ENCODE measurements at regions not wholly inside any gene's neighbourhood (a gene's known extent, or its start where the extent isn't known, plus 50 kb on each side); places are given as distances from the start of the nearest gene placed in this dataset.

DNA sequence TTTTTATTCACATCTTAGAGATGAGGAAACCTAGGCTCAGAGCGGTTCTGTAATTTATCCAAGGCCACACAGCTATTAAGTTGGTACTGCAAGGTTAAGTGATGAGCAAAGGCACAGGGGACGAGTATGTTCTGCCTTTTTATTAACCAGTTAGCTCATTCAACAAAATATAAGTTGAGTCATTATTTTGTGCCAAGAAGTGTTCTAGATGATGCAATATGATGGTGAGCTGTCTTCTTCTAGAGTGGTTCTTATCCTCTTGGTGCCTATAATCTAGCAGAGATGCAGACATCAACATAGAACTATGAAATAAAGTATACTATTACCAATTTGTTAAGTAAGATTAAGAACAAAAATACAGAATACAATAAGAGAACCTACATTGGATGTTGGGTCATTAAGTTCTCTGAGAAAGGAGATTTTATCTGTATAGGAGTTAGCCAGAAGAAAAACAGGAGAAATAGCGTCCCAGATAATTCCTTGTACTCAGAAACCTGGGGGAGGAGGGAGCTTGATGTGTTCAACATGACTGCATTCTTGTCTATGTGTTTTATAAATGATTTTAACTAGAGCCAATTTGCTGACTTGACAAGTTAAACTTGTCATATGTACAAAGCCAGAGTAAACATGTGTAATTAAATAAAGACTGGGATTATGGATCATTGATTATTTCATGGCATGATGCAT is 122.3 kb downstream of the TBXT start:
- no peak overlapping the region for H4K91ac ChIP-seq (ENCODE audit: insufficient read depth, low read depth, low read length)
- H3K9me3 ChIP-seq (ENCODE audit: control insufficient read depth, insufficient read depth, low read length): peaks cover 7% of the 10 kb centered on the region
- peak overlapping the region; percentile 48; the same call in 1 of the 2 replicates for H2AK5ac ChIP-seq (ENCODE audit: low read depth, low read length)
- H3K9me1 ChIP-seq (ENCODE audit: insufficient read depth, low read length): peaks cover 5% of the 10 kb centered on the region; the same call in 1 of the 2 replicates
- peak overlapping the region; percentile 73 for H4K5ac ChIP-seq (ENCODE audit: low read depth, low read length)
- H3K27me3 ChIP-seq (ENCODE audit: control insufficient read depth, insufficient read depth, low read length): no peaks in the 10 kb centered on the region; the same call in 1 of the 2 replicates
- dilution Hi-C loops (cut with HindIII; ENCODE audit: low sequenced_read_pairs, unreplicated experiment) (no loop called here), intact Hi-C loops (cut with micrococcal nuclease) (no loop called here), in situ Hi-C loops (cut with MboI; ENCODE audit: low sequenced_read_pairs) (no loop called here)
- H3K18ac ChIP-seq (ENCODE audit: low read depth, low read length): peak overlapping the region; percentile 39
- no peak overlapping the region for H3K4me3 ChIP-seq (ENCODE audit: insufficient read depth, low read depth, low read length)
- BruUV-seq (replicated peaks): no TSS peak
- ATAC-seq (ENCODE audit: low read depth): no peak
- H4K20me1 ChIP-seq (ENCODE audit: insufficient read depth, low read length): no peaks in the 10 kb centered on the region
- H3K4me1 ChIP-seq (ENCODE audit: control insufficient read depth, insufficient read depth, low read length): peaks cover 13% of the 10 kb centered on the region
- no peak overlapping the region for H3K4ac ChIP-seq (ENCODE audit: low read depth, low read length)
- H2AFZ ChIP-seq (replicated peaks; ENCODE audit: low read length, poor library complexity): no peak overlapping the region
- H3K9ac ChIP-seq (ENCODE audit: low read depth, low read length): no peak overlapping the region
- CTCF ChIA-PET: interaction anchor here (0.5 kb wide), 1 partner anchor 13 kb away, joined by 4 read pairs; no protein-coding TSS in a partner anchor
- H3K23ac ChIP-seq (ENCODE audit: low read depth, low read length): no peak overlapping the region
- no peaks in the 10 kb centered on the region for H3K36me3 ChIP-seq (ENCODE audit: control insufficient read depth, insufficient read depth, low read length)
- peak overlapping the region; percentile 41; the same call in 1 of the 3 replicates for H2BK15ac ChIP-seq (ENCODE audit: low read depth, low read length)
- no peak overlapping the region for H2BK20ac ChIP-seq (ENCODE audit: low read depth, low read length)
- TF ChIP-seq RAD21 (IDR thresholded peaks at IDR 0.05; ENCODE audit: low read length): no peak
- peak; percentile 98 for TF ChIP-seq MAFK (IDR thresholded peaks at IDR 0.05; ENCODE audit: low read depth, low read length)
- peak; percentile 91 for TF ChIP-seq CEBPB (IDR thresholded peaks at IDR 0.05; ENCODE audit: low read depth, low read length)
- 29% methylated on average over 1 of the region's 3 CpGs; no CpG with 5 or more reads in 1 of the 2 experiments for WGBS, 2 experiments (ENCODE audit: extremely low coverage in 2 of 2, insufficient read length in 1 of 2)
- H2BK5ac ChIP-seq (ENCODE audit: low read depth, low read length, poor library complexity, severe bottlenecking): peak overlapping the region; percentile 74
- H3K27ac ChIP-seq (ENCODE audit: insufficient read depth, low read length): peak overlapping the region; percentile 56; the same call in 1 of the 2 replicates
- H3K79me1 ChIP-seq (ENCODE audit: low read depth in 1 of 2, low read length in 2 of 2): no peaks in the 10 kb centered on the region
- peak; percentile 34 for DNase-seq
- no peak overlapping the region for H3K4me2 ChIP-seq (ENCODE audit: low read depth, low read length)
- peak overlapping the region; percentile 9; the same call in 1 of the 2 replicates for H2BK120ac ChIP-seq (ENCODE audit: low read depth, low read length)
- H2AK9ac ChIP-seq (replicated peaks; ENCODE audit: low read depth, low read length, poor library complexity): no peak overlapping the region
- POLR2A ChIA-PET (ENCODE audit: unreplicated experiment): no interaction called here
- no peak overlapping the region for H3K56ac ChIP-seq (ENCODE audit: extremely low read depth, insufficient read depth, low read length)
- H4K8ac ChIP-seq (ENCODE audit: low read depth in 2 of 2, low read length in 2 of 2): no peak overlapping the region
- H3K14ac ChIP-seq (replicated peaks; ENCODE audit: low read depth, low read length): no peak overlapping the region
